PC-3 (cell line): ENCODE measurements at regions not wholly inside any gene's neighbourhood (a gene's known extent, or its start where the extent isn't known, plus 50 kb on each side); places are given as distances from the start of the nearest gene placed in this dataset.

ENCODE experiments used
- EZH2phosphoT487 ChIP-seq: fragments of 300-600 bp; sonication (generic); IDR thresholded peaks from 2 replicates; pipeline ENCODE4 v1.6.1; 2018; ENCODE audit warnings: mild to moderate bottlenecking, antibody characterized with exemption, low read length, borderline replicate concordance
- TF ChIP-seq, protein P1 (sequence below): fragments of 300-600 bp; sonication (generic); conservative IDR thresholded peaks from 2 replicates; pipeline ENCODE4 v1.5.1; 2017; ENCODE audit warnings: antibody characterized with exemption, low read depth, mild to moderate bottlenecking, low read length

DNA sequence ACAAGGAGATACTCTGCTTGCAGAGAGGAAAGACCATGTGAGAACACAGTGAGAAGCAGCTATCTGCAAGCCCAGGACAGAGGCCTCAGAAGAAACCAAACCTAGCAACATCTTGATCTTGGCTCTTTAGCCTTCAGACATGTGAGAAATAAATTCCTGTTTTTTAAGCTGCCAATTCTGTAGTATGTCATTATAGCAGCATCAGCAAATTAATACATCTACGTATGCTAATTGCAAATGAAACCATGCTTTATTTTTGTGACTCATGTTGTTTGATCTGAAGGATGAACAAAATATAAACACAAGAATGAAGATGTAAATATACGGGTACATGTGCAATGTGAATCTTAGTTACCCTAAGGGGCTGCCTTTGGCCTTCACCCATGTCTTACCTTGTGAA is 714.4 kb upstream of the ARPP21 start:
- TF ChIP-seq, protein P1, sequence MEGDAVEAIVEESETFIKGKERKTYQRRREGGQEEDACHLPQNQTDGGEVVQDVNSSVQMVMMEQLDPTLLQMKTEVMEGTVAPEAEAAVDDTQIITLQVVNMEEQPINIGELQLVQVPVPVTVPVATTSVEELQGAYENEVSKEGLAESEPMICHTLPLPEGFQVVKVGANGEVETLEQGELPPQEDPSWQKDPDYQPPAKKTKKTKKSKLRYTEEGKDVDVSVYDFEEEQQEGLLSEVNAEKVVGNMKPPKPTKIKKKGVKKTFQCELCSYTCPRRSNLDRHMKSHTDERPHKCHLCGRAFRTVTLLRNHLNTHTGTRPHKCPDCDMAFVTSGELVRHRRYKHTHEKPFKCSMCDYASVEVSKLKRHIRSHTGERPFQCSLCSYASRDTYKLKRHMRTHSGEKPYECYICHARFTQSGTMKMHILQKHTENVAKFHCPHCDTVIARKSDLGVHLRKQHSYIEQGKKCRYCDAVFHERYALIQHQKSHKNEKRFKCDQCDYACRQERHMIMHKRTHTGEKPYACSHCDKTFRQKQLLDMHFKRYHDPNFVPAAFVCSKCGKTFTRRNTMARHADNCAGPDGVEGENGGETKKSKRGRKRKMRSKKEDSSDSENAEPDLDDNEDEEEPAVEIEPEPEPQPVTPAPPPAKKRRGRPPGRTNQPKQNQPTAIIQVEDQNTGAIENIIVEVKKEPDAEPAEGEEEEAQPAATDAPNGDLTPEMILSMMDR = no peak
- TF ChIP-seq EZH2phosphoT487 = no peak
